Left lung (tissue), 4 donors: ENCODE measurements at regions not wholly inside any gene's neighbourhood (a gene's known extent, or its start where the extent isn't known, plus 50 kb on each side); places are given as distances from the start of the nearest gene placed in this dataset.

Source experiments
- ATAC-seq: fragments of 200-7000 bp; cut with Tn5 transposase; one replicate; pipeline ENCODE4 v1.9.1; 2020; ENCODE audit warnings: moderate library complexity
- DNase-seq, 4 donors: peaks; one replicate each; pipeline ENCODE4 v3.0.0-alpha.2; 2013 to 2020
- H3K27ac ChIP-seq, 2 donors: fragments of 200-600 bp; sonication (generic) in 1 of 2; one replicate each; pipeline versions ENCODE4 v1.5.0 to v1.8.0; 2020 to 2021
- H3K27me3 ChIP-seq, 2 donors: fragments of 200-600 bp; sonication (generic) in 1 of 2; one replicate each; pipeline versions ENCODE4 v1.5.0 to v1.8.0; 2020 to 2021
- H3K36me3 ChIP-seq, 2 donors: fragments of 200-600 bp; sonication (generic) in 1 of 2; one replicate each; pipeline versions ENCODE4 v1.5.0 to v1.8.0; 2020 to 2021
- H3K4me1 ChIP-seq, 2 donors: fragments of 200-600 bp; one replicate each; pipeline ENCODE4 v1.8.0; 2021
- H3K4me3 ChIP-seq, 2 donors: fragments of 200-600 bp; sonication (generic) in 1 of 2; one replicate each; pipeline versions ENCODE4 v1.5.0 to v1.8.0; 2020 to 2021; ENCODE audit warnings: mild to moderate bottlenecking in 1 of 2
- H3K9me3 ChIP-seq, 2 donors: fragments of 200-600 bp; sonication (generic) in 1 of 2; one replicate each; pipeline versions ENCODE4 v1.5.0 to v1.8.0; 2020 to 2021
- intact Hi-C, 2 donors: fragments of 100-400 bp; cut with DNase I; formaldehyde crosslinking; loops; one replicate each; pipeline versions ENCODE4 v1.11.2 to v1.14.2; 2022
- TF ChIP-seq, protein P1 (sequence below), 2 donors: fragments of 200-600 bp; sonication (generic) in 1 of 2; IDR thresholded peaks; one replicate each; pipeline versions ENCODE4 v1.5.0 to v1.8.0; 2021; ENCODE audit warnings: antibody characterized with exemption in 2 of 2
- donor health status: DM: no; HTN: yes; CAD: no.
- donor health status: DM: no; HTN: no; CAD: no.

DNA sequence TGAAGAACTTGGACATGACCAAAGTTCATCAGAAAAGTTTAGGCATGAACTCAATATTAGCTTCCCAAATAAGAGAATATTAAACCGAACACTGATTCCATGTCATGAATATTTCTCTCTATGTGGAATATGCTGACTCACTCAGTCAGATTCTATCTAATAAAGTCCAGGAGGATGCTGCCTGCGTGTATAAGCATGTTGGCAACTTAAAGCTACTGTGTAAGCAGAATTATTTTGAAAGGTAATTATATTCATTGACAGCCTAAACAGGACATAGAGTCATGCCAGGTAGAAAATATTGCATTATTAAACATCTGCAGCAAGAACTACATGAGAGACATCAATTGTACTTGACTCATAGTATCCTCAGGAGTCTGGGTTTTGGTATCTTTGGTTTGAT, 367.9 kb upstream of the SPOCK3 start:
- H3K27me3 ChIP-seq, result no peaks in the 10 kb centered on the region
- H3K4me1 ChIP-seq, result no peaks in the 10 kb centered on the region

DNA sequence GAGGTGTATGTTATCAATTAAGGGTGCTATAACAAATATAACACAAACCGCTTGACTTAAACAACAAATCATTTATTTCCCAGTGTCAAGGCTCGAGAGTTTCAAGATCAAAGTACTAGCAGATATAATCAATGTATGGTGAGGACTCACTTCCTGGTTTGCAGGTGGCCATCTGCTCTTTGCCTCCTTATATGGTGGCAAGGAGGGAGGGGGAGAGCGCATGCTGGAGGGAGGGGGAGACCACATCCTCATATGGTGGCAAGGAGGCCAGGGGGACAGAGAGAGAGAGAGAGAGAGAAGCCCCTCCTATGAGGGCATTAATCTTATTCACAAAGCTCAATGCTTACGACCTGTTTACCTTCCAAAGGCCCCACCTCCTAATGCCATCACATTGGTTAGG, 372.3 kb upstream of the SPOCK3 start:
- H3K27me3 ChIP-seq, result no peaks in the 10 kb centered on the region

More for the DNA sequence above, 367.9 kb upstream of the SPOCK3 start:
- intact Hi-C loops, result no loop called here
- no peak for DNase-seq
- H3K36me3 ChIP-seq, result no peaks in the 10 kb centered on the region
- H3K9me3 ChIP-seq, result no peaks in the 10 kb centered on the region
- no peak for ATAC-seq
- TF ChIP-seq, protein P1, sequence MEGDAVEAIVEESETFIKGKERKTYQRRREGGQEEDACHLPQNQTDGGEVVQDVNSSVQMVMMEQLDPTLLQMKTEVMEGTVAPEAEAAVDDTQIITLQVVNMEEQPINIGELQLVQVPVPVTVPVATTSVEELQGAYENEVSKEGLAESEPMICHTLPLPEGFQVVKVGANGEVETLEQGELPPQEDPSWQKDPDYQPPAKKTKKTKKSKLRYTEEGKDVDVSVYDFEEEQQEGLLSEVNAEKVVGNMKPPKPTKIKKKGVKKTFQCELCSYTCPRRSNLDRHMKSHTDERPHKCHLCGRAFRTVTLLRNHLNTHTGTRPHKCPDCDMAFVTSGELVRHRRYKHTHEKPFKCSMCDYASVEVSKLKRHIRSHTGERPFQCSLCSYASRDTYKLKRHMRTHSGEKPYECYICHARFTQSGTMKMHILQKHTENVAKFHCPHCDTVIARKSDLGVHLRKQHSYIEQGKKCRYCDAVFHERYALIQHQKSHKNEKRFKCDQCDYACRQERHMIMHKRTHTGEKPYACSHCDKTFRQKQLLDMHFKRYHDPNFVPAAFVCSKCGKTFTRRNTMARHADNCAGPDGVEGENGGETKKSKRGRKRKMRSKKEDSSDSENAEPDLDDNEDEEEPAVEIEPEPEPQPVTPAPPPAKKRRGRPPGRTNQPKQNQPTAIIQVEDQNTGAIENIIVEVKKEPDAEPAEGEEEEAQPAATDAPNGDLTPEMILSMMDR (IDR thresholded peaks at IDR 0.05), result no peak
- no peak overlapping the region for H3K4me3 ChIP-seq
- no peak overlapping the region for H3K27ac ChIP-seq

DNA sequence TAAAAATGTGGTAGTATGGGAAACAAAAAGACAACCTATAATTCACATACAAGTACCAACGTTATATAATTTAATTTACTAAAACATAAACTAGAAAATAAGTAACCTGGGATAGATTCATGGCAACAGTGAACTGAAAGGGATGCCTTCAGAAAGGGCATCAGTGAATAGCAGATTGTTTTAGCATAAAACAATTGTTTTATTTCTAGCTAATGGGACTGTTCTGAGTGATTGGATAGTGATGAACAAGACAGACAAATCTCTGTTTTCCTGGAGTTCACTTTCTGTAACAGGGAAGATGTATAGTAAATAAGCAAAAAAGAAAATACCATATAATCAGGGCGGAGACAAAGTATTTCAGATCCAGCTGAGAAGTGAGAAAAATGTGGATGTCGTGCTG, 379.1 kb upstream of the SPOCK3 start:
- intact Hi-C loops, result no loop called here
- Histone ChIP-seq H3K9me3 (peaks cover 0 to 8% of the 10 kb centered on the region in 2 donors), H3K27me3 (no peaks in the 10 kb centered on the region), H3K4me3 (no peak overlapping the region), H3K4me1 (no peaks in the 10 kb centered on the region), H3K27ac (no peak overlapping the region), H3K36me3 (no peaks in the 10 kb centered on the region)
- ATAC-seq (no peak), DNase-seq (no peak)
- TF ChIP-seq, protein P1 (IDR thresholded peaks at IDR 0.05), result no peak

More for the DNA sequence above, 372.3 kb upstream of the SPOCK3 start:
- Histone ChIP-seq H3K36me3 (no peaks in the 10 kb centered on the region), H3K27ac (no peak overlapping the region), H3K4me1 (no peaks in the 10 kb centered on the region), H3K9me3 (peaks cover 0 to 8% of the 10 kb centered on the region in 2 donors), H3K4me3 (no peak overlapping the region)
- ATAC-seq, result no peak
- intact Hi-C loops, result no loop called here
- TF ChIP-seq, protein P1 (IDR thresholded peaks at IDR 0.05), result no peak
- DNase-seq, result no peak

DNA sequence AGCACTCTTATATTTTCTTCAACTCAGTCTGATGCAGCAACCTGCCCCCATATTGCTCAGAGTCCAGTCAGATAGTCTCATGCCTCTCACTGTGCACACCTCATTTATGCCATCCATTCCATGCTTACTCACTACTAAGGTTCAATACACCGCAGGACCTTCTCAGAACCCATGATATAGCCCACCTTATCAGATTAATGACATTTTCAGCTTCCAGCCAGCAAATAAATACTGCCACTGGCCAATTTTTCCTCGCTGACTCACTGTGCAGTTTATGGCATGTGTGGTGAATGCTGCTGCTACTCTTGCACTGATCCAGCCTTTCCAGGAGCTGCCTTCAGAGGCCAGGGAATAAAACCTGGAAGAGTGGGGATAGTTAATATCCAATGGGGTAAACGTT, 380.6 kb upstream of the SPOCK3 start:
- Histone ChIP-seq H3K27me3 (no peaks in the 10 kb centered on the region), H3K9me3 (peaks cover 0 to 5% of the 10 kb centered on the region in 2 donors), H3K4me1 (no peaks in the 10 kb centered on the region), H3K36me3 (no peaks in the 10 kb centered on the region), H3K4me3 (no peak overlapping the region), H3K27ac (no peak overlapping the region)
- intact Hi-C loops, result no loop called here
- ATAC-seq, result no peak
- TF ChIP-seq, protein P1 (IDR thresholded peaks at IDR 0.05), result no peak
- no peak for DNase-seq

DNA sequence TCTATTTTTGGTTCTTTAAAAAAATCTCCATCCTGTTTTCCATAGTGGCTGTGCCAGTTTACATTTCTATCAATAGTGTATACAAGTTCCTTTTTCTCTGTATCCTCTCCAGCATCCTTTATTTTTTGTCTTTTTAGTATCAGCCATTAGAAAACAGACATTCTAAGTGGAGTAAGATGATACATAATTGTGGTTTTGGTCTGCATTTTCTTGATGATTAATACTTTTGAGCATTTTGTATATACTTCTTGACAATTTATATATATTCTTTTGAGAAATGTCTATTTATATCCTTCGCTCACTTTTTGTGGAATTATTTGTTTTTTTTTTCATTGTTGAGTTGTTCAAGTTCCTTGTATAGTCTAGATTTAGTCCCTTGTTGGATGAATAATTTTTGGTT, 382.2 kb upstream of the SPOCK3 start:
- intact Hi-C loops, result no loop called here
- TF ChIP-seq, protein P1 (IDR thresholded peaks at IDR 0.05), result no peak
- no peaks in the 10 kb centered on the region for H3K36me3 ChIP-seq
- no peaks in the 10 kb centered on the region for H3K27me3 ChIP-seq
- no peak overlapping the region for H3K27ac ChIP-seq
- H3K4me1 ChIP-seq, result no peaks in the 10 kb centered on the region
- ATAC-seq (no peak), DNase-seq (no peak)
- no peak overlapping the region for H3K4me3 ChIP-seq
- peaks cover 0 to 5% of the 10 kb centered on the region in 2 donors for H3K9me3 ChIP-seq
